GM18873 (cell line): ENCODE measurements at regions not wholly inside any gene's neighbourhood (a gene's known extent, or its start where the extent isn't known, plus 50 kb on each side); places are given as distances from the start of the nearest gene placed in this dataset.

Experiments used
- ATAC-seq: cut with Tn5 transposase; IDR thresholded peaks from one replicate; pipeline ENCODE4 v1.9.1; 2021; ENCODE audit warnings: mild to moderate bottlenecking, moderate library complexity, moderate number of reproducible peaks; ENCODE audit not compliant: unreplicated experiment, low FRiP score

DNA sequence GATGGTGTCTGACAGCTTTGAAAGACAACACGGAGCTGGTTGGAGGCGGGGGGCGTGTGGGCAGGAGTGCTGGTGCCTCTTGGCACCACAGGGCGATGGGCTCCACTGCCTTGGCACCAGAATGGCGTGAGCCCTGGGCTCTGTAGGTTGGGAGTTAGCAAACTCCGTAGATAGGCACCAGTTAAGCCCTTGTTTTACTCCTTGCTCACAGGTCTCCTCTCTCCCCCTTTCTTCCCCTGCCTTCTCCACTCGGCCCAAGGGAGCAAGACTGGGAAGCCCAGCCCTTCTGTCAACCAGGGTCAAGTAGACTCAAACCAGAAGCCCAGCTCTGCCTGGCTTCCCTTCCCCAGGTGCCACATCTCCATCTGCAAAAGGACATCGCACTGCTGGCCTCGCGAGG is 281.7 kb upstream of the ID2 start:
- ATAC-seq = no peak

DNA sequence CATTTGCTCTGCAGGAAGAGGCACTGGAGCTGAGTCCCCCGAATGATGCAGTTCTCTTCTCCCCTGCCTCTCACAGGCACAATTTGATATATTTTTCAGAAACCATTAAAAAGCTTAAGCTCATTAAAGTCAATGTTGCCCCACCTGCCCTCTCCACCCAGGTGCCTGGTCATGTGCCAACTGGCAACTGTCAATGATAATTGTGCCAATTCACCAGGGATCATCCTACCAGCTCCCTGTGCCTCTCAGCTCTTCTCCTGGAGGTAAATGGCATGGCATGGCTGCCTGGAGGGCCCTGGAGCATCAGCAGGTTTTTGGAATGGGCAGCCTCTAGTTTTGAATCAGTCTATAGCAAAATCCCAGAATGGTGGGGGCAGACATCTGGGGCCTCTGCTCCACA is 279.6 kb upstream of the ID2 start:
- ATAC-seq = no peak

GRCh38 chr2:8403876-8404275 is 278.0 kb upstream of the ID2 start:
- no peak for ATAC-seq

DNA sequence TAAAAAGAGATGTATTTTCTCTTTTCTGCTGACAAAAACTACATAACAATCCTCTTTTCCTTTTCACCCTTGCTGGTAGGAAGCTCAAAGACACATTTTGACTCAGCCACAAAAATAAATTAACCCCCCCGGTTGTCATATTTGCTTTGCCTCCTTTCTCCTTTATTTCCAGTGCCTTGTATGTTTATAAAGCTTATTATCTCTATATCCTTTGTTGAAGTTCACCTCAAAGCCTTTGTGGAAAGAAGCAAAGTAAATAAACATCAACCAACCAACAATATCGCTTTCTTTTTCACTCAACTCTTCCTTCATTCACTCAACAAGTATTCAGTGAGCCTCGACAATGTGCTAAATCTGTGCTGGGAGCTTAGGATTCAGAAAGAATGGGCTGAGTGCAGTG is 276.5 kb upstream of the ID2 start:
- ATAC-seq = no peak

DNA sequence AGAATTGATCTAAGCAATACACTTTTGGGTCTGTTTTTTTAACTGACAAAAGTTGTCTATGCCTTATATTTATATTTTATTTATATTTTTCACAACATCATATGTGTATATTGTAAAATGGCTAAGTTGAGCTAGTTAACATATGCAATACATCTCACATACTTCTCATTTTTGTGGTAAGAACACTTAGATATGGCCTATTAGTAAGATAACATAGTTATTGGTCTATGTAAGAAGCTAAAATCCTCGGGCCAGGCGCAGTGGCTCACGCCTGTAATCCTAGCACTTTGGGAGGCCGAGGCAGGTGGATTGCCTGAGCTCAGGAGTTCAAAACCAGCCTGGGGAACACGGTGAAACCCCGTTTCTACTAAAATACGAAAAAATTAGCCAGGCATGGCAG is 275.6 kb upstream of the ID2 start:
- no peak for ATAC-seq

- ATAC-seq = no peak
Observed at GRCh38 chr2:8407332-8407731, 274.5 kb upstream of the ID2 start.

GRCh38 chr2:8408560-8409460 is 273.0 kb upstream of the ID2 start:
- ATAC-seq = peak; percentile 91

GRCh38 chr2:8409461-8410260 is 272.2 kb upstream of the ID2 start:
- ATAC-seq = no peak

DNA sequence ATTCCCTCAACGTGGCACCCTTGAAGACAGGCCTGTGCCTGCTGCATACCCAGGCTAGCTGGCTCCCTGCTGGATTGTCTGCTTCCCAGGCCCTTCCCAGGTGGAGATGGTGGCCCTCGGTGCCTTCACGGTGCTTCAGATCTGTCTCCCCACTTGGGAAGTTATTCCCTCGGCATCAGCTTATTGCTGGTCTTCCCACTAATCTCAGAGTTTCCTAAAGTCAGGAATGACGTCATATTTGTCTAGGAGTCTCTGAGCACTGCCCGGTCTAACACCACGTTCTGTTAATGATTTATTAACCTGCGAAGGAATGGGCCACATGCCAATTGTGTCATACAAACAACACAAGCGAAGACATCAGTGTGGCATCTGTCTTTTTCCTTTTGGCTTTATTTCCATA is 269.8 kb upstream of the ID2 start:
- no peak for ATAC-seq

DNA sequence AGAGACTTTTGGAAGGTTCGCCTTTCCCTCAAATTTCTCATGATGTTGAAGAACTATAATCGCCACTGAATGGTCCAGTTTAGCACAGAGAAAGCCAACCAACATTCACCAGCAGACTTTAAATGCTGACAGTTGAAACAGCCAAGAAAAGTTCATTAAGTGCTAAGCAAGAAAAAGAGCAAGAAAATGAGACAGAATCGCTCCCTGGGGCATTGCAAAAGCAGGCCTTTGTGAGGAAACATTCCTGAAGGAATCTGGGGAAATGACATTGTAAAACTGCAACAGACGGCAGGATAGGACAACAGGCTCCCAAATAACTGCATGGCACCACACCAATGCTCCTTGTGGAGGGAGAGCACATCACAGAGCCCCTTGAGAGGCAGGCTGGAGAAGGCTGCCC is 269.3 kb upstream of the ID2 start:
- no peak for ATAC-seq

DNA sequence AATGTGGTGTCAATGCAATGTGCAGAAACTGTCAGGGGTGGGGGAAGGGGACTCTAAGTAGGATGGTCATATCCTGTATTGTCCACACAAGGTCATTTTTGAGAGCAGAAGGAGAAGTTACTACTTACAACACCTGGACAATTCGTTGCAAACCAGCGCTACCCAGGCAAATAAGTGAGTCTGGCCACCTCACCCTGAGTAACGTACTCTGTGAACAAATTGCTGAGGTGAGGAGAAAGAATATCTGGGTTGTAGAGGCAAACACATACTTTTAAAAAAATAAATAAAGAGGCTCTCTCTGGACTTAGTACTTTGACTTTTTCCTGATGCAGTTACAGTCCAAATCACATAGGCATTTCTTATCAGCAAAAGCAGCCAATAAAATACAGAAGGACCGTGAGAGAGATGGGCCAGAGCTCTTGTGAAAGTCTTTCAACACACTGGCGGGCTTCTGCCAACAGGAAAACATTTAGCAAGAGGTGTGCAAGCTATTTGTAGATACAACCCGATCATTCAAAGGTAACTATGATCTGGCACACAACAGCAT is 268.2 kb upstream of the ID2 start:
- ATAC-seq = no peak

DNA sequence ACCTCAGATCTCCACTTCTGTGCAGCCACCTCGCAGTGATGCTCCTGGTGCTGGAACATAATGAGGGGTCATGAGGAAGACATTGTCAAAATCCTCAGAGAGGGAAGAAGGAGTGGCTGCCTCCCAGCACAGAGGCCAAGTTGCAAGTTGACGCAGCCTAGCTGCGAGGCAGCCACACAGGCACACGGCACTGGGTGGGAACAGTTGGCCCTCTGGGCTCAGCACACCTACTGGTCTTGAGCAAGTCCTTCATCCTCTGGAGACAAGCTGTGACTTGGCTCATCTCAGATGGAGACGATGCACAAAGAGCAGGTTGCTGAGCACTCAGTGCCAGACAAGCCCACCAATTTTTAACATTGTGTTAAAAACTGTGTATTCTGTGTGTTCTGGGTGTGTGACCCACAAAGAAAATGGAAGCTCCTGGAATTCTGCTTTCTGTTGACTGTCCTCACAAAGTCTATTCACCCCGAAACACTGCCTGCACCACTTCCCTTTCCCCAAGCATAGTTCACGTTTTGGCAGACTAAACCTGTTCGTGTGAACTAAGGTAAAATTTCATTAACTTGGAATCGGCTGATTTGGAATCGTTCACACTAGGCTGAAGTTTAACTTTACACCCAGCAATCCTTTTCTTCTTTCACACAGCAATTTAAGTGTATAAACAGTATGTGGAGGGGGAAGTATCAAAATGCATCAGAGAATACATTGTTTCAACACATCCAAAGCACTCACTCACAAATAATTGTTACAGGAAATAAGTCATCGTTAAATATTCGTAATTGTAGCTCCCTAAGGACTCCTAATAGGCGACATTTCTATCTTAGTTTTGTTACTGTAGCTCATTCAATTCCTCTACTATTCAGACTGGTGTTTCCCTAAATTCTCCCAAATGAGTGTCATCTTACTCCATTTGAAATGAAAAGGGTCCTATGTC is 266.6 kb upstream of the ID2 start:
- no peak for ATAC-seq

GRCh38 chr2:8416001-8416571 is 265.8 kb upstream of the ID2 start:
- no peak for ATAC-seq

- no peak for ATAC-seq
Observed at GRCh38 chr2:8416849-8417832, 264.7 kb upstream of the ID2 start.

DNA sequence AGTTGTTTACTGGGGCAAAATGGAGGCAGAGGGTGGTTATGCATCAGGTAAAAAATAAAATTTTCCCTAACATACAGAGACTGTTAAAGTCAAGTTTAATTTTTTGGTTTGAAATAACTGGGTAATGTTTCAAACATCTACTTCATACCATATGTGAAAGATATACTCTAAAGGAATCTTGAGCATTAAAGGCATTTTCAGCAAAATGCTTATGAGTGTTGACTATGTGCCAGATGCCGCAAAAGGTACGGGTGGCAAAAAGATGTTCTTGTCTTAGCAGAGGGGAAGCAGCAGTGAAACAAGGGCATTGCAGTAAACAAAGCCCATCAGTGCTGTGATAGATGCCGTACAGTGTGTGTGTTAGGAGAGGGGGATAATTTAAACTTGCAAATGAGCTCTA is 263.1 kb upstream of the ID2 start:
- ATAC-seq = no peak

DNA sequence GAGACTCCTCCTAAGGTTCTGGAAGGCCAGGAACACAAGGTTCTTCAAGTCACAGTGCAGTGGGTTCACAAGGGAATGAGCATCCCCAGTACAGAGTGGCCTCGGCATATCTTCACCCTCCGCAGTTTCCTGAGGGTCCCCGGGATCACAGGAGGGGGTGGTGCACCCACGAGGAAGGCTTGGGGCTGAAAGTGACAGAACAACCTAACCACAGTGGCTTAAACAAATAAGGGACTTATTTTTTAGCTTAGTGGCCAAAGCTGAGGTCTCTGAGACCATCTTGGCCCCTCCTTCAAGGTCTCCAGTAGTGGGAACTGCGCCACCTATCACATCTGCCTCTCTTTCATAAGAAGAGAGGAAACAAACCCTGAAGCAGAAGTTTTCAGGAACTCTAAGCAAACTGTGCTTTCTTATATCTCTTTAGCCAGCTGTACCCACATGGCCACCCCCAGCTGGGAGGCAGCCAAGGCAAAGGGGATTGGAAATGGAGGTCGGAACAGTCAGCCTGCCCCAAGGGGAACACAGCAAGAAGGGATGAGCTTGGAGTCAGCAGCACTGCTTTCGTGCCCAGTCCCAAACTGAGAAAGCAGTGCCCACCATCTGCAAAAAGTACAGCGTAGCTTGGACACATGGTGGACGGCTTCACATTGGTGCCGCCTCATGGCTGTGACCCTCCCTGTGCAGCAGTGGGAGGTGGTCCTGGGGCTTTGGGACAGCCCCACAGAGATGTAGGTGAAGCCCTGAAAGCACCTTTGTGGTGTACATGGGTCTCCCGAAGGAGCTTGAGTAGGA is 260.0 kb upstream of the ID2 start:
- ATAC-seq = peak; percentile 90

GRCh38 chr2:8422450-8422800 is 259.4 kb upstream of the ID2 start:
- no peak for ATAC-seq
